ENCODE measurements at regions not wholly inside any gene's neighbourhood (a gene's known extent, or its start where the extent isn't known, plus 50 kb on each side); places are given as distances from the start of the nearest gene placed in this dataset.

GRCh38 chr3:72175296-72175858 is 390.4 kb upstream of the PROK2 start:
- no peak for ATAC-seq (ENCODE audit: low read depth)
- Histone ChIP-seq H3K36me3 (ENCODE audit: low read depth) (no peaks in the 10 kb centered on the region), H3K27ac (ENCODE audit: poor library complexity, severe bottlenecking) (no peak overlapping the region), H3K27me3 (ENCODE audit: insufficient read depth, poor library complexity, severe bottlenecking) (no peaks in the 10 kb centered on the region), H3K4me1 (ENCODE audit: insufficient read depth, poor library complexity, severe bottlenecking) (peaks cover 12% of the 10 kb centered on the region), H3K4me3 (ENCODE audit: severe bottlenecking) (no peak overlapping the region), H3K9me3 (ENCODE audit: severe bottlenecking) (peaks cover 2% of the 10 kb centered on the region)
- TF ChIP-seq CTCF (IDR thresholded peaks at IDR 0.05; ENCODE audit: poor library complexity, severe bottlenecking): no peak
- no peak for DNase-seq (ENCODE audit: low spot score)

GRCh38 chr3:72174890-72175289 is 389.9 kb upstream of the PROK2 start:
- H3K4me1 ChIP-seq (ENCODE audit: insufficient read depth, poor library complexity, severe bottlenecking): peaks cover 12% of the 10 kb centered on the region
- no peaks in the 10 kb centered on the region for H3K36me3 ChIP-seq (ENCODE audit: low read depth)
- ATAC-seq (ENCODE audit: low read depth) (no peak), DNase-seq (ENCODE audit: low spot score) (no peak)
- TF ChIP-seq CTCF (IDR thresholded peaks at IDR 0.05; ENCODE audit: poor library complexity, severe bottlenecking): no peak
- no peak overlapping the region for H3K27ac ChIP-seq (ENCODE audit: poor library complexity, severe bottlenecking)
- no peak overlapping the region for H3K4me3 ChIP-seq (ENCODE audit: severe bottlenecking)
- H3K27me3 ChIP-seq (ENCODE audit: insufficient read depth, poor library complexity, severe bottlenecking): no peaks in the 10 kb centered on the region
- peaks cover 2% of the 10 kb centered on the region for H3K9me3 ChIP-seq (ENCODE audit: severe bottlenecking)

GRCh38 chr3:72174040-72174439 is 389.1 kb upstream of the PROK2 start:
- Histone ChIP-seq H3K27ac (ENCODE audit: poor library complexity, severe bottlenecking) (no peak overlapping the region), H3K4me1 (ENCODE audit: insufficient read depth, poor library complexity, severe bottlenecking) (peaks cover 12% of the 10 kb centered on the region), H3K27me3 (ENCODE audit: insufficient read depth, poor library complexity, severe bottlenecking) (no peaks in the 10 kb centered on the region), H3K36me3 (ENCODE audit: low read depth) (no peaks in the 10 kb centered on the region), H3K9me3 (ENCODE audit: severe bottlenecking) (peaks cover 2% of the 10 kb centered on the region), H3K4me3 (ENCODE audit: severe bottlenecking) (no peak overlapping the region)
- no peak for DNase-seq (ENCODE audit: low spot score)
- TF ChIP-seq CTCF (IDR thresholded peaks at IDR 0.05; ENCODE audit: poor library complexity, severe bottlenecking): no peak
- ATAC-seq (ENCODE audit: low read depth): no peak

GRCh38 chr3:72171946-72172345 is 387.0 kb upstream of the PROK2 start:
- Histone ChIP-seq H3K27me3 (ENCODE audit: insufficient read depth, poor library complexity, severe bottlenecking) (no peaks in the 10 kb centered on the region), H3K36me3 (ENCODE audit: low read depth) (no peaks in the 10 kb centered on the region), H3K4me3 (ENCODE audit: severe bottlenecking) (no peak overlapping the region), H3K27ac (ENCODE audit: poor library complexity, severe bottlenecking) (no peak overlapping the region), H3K4me1 (ENCODE audit: insufficient read depth, poor library complexity, severe bottlenecking) (peaks cover 3% of the 10 kb centered on the region), H3K9me3 (ENCODE audit: severe bottlenecking) (peaks cover 2% of the 10 kb centered on the region)
- ATAC-seq (ENCODE audit: low read depth) (no peak), DNase-seq (ENCODE audit: low spot score) (no peak)
- no peak for TF ChIP-seq CTCF (IDR thresholded peaks at IDR 0.05; ENCODE audit: poor library complexity, severe bottlenecking)

DNA sequence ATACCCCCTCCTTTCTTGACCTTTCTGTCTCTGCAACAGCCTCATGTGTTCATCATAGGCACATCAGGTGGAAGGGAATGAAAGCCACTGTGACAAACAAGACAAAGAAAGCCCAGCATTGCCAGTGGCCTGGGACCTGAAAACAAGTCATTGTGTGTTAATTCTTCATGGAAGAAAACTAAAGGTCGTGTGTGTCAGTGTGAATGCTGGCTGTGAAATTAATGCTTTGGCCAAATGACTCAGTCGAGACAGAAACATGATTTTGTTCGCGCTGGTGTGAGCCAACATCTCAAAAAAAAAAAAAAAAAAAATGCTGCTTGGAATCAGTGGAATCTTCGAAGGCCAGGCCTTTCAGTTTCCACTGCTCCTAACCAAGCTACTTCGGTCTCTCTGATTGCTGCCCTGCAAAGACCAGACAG is 386.5 kb upstream of the PROK2 start:
- H3K36me3 ChIP-seq (ENCODE audit: low read depth): no peaks in the 10 kb centered on the region
- no peaks in the 10 kb centered on the region for H3K27me3 ChIP-seq (ENCODE audit: insufficient read depth, poor library complexity, severe bottlenecking)
- peaks cover 2% of the 10 kb centered on the region for H3K9me3 ChIP-seq (ENCODE audit: severe bottlenecking)
- H3K4me1 ChIP-seq (ENCODE audit: insufficient read depth, poor library complexity, severe bottlenecking): no peaks in the 10 kb centered on the region
- DNase-seq (ENCODE audit: low spot score) (no peak), ATAC-seq (ENCODE audit: low read depth) (no peak)
- no peak overlapping the region for H3K27ac ChIP-seq (ENCODE audit: poor library complexity, severe bottlenecking)
- H3K4me3 ChIP-seq (ENCODE audit: severe bottlenecking): no peak overlapping the region
- TF ChIP-seq CTCF (IDR thresholded peaks at IDR 0.05; ENCODE audit: poor library complexity, severe bottlenecking): no peak
